ENCODE measurements at regions not wholly inside any gene's neighbourhood (a gene's known extent, or its start where the extent isn't known, plus 50 kb on each side); places are given as distances from the start of the nearest gene placed in this dataset.

DNA sequence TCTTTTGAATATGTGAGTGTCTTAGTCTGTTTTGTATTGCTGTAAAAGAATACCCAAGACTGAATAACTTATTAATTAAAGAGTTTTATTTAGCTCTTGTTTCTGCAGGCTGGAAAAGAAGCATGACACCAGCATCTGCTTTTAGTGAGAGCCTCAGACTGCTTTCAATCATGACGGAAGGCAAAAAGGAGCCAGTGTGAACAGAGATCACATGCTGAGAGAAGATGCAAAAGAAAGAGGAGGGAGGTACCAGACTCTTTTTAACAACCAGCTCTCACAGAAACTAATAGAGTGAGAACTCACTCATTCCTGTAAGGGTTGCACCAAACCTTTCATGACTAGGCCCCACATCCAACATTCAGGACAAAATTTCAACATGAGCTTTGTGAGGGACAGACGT lies 101.6 kb upstream of the HNMT start:
- no peaks in the 10 kb centered on the region for H3K27me3 ChIP-seq (replicated peaks; ENCODE audit: insufficient read depth, low read length)
- H3K79me2 ChIP-seq (ENCODE audit: low read length) = no peaks in the 10 kb centered on the region
- H3K36me3 ChIP-seq (replicated peaks; ENCODE audit: insufficient read depth, low read length) = no peaks in the 10 kb centered on the region
- H3K9ac ChIP-seq (ENCODE audit: low read length) = no peak overlapping the region
- no peaks in the 10 kb centered on the region for H3K4me1 ChIP-seq (ENCODE audit: low read length)
- no peak for DNase-seq
- H3K4me2 ChIP-seq (ENCODE audit: low read depth, low read length) = no peak overlapping the region
- H3F3A ChIP-seq (ENCODE audit: insufficient read depth, low read length) = no peaks in the 10 kb centered on the region
- H3K4me3 ChIP-seq (ENCODE audit: low read length) = no peak overlapping the region
- H3K9me3 ChIP-seq (replicated peaks; ENCODE audit: insufficient read depth, low read length) = no peaks in the 10 kb centered on the region
- no peak overlapping the region for H3K27ac ChIP-seq (ENCODE audit: low read length)
- H2AFZ ChIP-seq (ENCODE audit: low read length) = no peak overlapping the region
- H3K9me2 ChIP-seq (replicated peaks; ENCODE audit: insufficient read depth, low read length) = no peaks in the 10 kb centered on the region
- no peaks in the 10 kb centered on the region for H4K20me1 ChIP-seq (ENCODE audit: insufficient read depth, low read length)
- TF ChIP-seq, protein P1, sequence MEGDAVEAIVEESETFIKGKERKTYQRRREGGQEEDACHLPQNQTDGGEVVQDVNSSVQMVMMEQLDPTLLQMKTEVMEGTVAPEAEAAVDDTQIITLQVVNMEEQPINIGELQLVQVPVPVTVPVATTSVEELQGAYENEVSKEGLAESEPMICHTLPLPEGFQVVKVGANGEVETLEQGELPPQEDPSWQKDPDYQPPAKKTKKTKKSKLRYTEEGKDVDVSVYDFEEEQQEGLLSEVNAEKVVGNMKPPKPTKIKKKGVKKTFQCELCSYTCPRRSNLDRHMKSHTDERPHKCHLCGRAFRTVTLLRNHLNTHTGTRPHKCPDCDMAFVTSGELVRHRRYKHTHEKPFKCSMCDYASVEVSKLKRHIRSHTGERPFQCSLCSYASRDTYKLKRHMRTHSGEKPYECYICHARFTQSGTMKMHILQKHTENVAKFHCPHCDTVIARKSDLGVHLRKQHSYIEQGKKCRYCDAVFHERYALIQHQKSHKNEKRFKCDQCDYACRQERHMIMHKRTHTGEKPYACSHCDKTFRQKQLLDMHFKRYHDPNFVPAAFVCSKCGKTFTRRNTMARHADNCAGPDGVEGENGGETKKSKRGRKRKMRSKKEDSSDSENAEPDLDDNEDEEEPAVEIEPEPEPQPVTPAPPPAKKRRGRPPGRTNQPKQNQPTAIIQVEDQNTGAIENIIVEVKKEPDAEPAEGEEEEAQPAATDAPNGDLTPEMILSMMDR (IDR thresholded peaks at IDR 0.05; ENCODE audit: low read length) = no peak
- TF ChIP-seq EZH2phosphoT487 (IDR thresholded peaks at IDR 0.05; ENCODE audit: low read length) (no peak), EZH2 (optimal IDR thresholded peaks at IDR 0.05; ENCODE audit: low read depth, low read length) (no peak)

DNA sequence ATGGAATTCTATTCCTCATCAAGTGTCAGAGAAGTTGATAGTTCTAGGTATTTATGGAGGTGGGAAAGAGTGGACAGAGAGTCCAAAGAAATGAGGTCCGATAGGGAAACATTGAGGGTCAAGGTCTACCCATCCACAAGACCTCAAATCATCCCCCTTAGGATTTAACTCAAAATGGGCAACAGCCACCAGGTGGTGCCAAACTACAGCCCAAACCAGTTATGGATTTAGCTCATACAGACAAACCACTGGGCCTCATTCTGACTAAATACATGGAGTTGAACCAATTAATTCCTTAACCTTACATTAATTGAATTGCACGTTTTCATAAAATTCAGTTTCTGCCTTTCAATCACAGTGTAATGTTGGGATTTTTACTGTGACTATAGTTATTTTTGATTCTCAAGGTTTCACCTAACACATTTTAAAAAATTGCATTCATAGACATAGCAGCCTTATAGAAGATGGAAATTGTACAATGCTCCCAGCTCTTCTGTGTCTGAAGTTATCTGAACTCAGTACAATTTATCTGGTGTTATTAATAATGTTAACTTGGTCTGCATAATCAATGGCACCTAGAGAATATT lies 98.2 kb upstream of the HNMT start:
- Histone ChIP-seq H3K4me3 (ENCODE audit: low read length) (no peak overlapping the region), H3K27ac (ENCODE audit: low read length) (no peak overlapping the region)

DNA sequence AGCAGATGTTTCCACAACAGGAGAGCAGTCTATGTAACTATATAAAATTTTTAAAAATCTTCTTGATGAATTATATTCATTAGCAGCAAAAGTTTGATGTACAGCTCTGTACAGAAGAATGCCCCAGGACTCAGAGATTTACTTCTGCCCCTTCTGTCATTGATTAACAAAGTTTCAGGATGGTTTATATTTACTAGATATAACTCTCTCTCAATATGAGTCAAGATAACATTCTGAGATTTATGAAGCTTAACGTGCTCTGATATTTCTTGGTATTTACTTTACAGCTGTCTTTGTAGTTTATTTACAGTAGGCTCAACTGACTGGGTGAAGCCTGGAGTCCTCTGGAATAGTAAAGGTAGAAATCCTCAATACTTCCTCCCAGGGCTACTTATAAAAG lies 93.6 kb upstream of the HNMT start:
- H3K9ac ChIP-seq (ENCODE audit: low read length) = no peak overlapping the region
- no peaks in the 10 kb centered on the region for H3K9me3 ChIP-seq (replicated peaks; ENCODE audit: insufficient read depth, low read length)
- no peaks in the 10 kb centered on the region for H3K79me2 ChIP-seq (ENCODE audit: low read length)
- H3K4me1 ChIP-seq (ENCODE audit: low read length) = no peaks in the 10 kb centered on the region
- H3F3A ChIP-seq (ENCODE audit: insufficient read depth, low read length) = no peaks in the 10 kb centered on the region
- no peak overlapping the region for H2AFZ ChIP-seq (ENCODE audit: low read length)
- no peak overlapping the region for H3K27ac ChIP-seq (ENCODE audit: low read length)
- H3K9me2 ChIP-seq (replicated peaks; ENCODE audit: insufficient read depth, low read length) = no peaks in the 10 kb centered on the region
- H3K4me3 ChIP-seq (ENCODE audit: low read length) = no peak overlapping the region
- H3K36me3 ChIP-seq (replicated peaks; ENCODE audit: insufficient read depth, low read length) = no peaks in the 10 kb centered on the region
- no peak overlapping the region for H3K4me2 ChIP-seq (ENCODE audit: low read depth, low read length)
- TF ChIP-seq, protein P1 (IDR thresholded peaks at IDR 0.05; ENCODE audit: low read length) = no peak
- TF ChIP-seq EZH2phosphoT487 (IDR thresholded peaks at IDR 0.05; ENCODE audit: low read length) = no peak
- TF ChIP-seq EZH2 (optimal IDR thresholded peaks at IDR 0.05; ENCODE audit: low read depth, low read length) = no peak
- no peak for DNase-seq
- no peaks in the 10 kb centered on the region for H3K27me3 ChIP-seq (replicated peaks; ENCODE audit: insufficient read depth, low read length)
- no peaks in the 10 kb centered on the region for H4K20me1 ChIP-seq (ENCODE audit: insufficient read depth, low read length)

More for the DNA sequence above, 98.2 kb upstream of the HNMT start:
- no peaks in the 10 kb centered on the region for H4K20me1 ChIP-seq (ENCODE audit: insufficient read depth, low read length)
- no peaks in the 10 kb centered on the region for H3K9me3 ChIP-seq (replicated peaks; ENCODE audit: insufficient read depth, low read length)
- H3K27me3 ChIP-seq (replicated peaks; ENCODE audit: insufficient read depth, low read length) = no peaks in the 10 kb centered on the region
- H3F3A ChIP-seq (ENCODE audit: insufficient read depth, low read length) = no peaks in the 10 kb centered on the region
- TF ChIP-seq EZH2phosphoT487 (IDR thresholded peaks at IDR 0.05; ENCODE audit: low read length) (no peak), EZH2 (optimal IDR thresholded peaks at IDR 0.05; ENCODE audit: low read depth, low read length) (no peak)
- TF ChIP-seq, protein P1 (IDR thresholded peaks at IDR 0.05; ENCODE audit: low read length) = peak; percentile 59
- no peaks in the 10 kb centered on the region for H3K36me3 ChIP-seq (replicated peaks; ENCODE audit: insufficient read depth, low read length)
- no peaks in the 10 kb centered on the region for H3K9me2 ChIP-seq (replicated peaks; ENCODE audit: insufficient read depth, low read length)
- no peaks in the 10 kb centered on the region for H3K4me1 ChIP-seq (ENCODE audit: low read length)
- no peak overlapping the region for H2AFZ ChIP-seq (ENCODE audit: low read length)
- no peak overlapping the region for H3K9ac ChIP-seq (ENCODE audit: low read length)
- no peaks in the 10 kb centered on the region for H3K79me2 ChIP-seq (ENCODE audit: low read length)
- DNase-seq = peak; percentile 45
- no peak overlapping the region for H3K4me2 ChIP-seq (ENCODE audit: low read depth, low read length)
